Activated gamma-delta T cell treated with Interleukin-2 at 50 U/mL for 16 hours (primary cell): ENCODE measurements at regions not wholly inside any gene's neighbourhood (a gene's known extent, or its start where the extent isn't known, plus 50 kb on each side); places are given as distances from the start of the nearest gene placed in this dataset.

Source experiments
- DNase-seq: peaks from one replicate; pipeline ENCODE4 v3.0.0-alpha.2; 2020

DNA sequence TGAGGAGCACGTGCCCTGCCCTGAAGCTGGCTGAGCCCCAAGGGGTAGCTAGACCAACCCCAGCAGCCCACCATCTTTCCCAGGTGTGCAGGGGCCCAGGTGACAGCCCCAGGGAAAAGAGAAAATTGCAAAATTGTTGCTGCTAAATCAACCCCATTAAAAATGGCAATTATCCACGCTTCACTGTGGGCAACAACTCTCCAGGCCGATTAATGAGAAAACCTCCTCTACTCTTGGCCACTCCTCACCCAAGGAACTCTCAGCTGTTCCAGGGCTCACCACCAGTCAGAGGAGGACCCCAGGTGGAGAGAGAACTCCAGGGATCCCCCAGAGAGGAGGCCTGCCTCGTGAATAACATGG, 516.1 kb upstream of the MGMT start:
- DNase-seq = no peak

DNA sequence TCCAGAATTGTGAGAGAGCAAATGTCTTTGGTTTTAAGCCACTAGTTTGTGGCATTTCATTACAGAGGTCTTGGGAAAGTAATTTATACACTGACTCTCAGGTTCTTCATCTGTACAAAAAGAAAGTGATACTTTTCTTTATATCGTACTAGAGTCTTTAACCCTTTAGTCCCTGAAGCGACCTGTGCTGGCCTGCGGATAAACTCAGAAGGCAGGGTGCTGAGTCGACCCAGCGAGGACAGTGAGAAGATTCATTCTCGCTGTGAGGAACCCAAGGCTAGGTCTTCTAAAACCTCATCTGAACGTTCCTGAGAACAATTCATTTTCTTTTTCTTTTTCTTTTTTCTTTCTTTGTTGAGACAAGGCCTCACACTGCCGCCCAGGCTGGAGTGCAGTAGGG, 514.2 kb upstream of the MGMT start:
- no peak for DNase-seq

DNA sequence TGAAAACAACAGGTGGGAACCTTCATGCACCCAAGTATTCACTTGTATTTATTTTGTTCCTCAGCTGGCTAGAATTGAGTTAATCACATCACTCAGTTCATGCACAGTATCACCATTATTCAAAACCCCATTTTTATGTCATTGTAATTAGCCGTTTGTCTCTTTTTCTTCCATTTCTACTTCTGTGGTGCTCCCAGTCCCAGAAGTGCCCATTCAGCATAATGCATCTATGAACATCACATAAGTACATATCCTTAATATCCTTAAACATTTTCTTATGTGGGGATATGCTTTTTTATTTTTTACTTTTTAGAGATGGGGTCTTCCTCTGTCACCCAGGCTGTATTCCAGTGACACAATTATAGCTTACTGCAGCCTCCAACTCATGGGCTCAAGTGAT, 510.9 kb upstream of the MGMT start:
- DNase-seq = no peak

DNA sequence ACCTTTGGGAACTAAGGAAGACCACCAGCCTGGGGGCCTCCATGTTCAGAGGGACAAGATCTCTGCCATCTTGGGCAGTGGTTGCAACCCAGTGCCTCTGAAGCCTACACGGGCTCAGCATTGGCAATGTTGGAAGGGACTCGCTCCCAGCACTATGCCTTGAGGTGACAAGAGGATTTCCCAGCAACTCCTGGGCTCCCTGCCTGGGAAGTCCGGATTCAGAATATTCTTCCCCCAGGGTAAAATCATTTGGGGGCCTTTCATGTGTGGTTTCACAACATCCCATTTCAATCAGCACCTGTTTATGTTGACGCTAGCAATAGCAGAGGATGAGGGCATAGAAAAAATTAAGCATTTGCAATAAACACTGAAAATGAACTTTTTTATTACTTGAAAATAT, 509.8 kb upstream of the MGMT start:
- DNase-seq = no peak

DNA sequence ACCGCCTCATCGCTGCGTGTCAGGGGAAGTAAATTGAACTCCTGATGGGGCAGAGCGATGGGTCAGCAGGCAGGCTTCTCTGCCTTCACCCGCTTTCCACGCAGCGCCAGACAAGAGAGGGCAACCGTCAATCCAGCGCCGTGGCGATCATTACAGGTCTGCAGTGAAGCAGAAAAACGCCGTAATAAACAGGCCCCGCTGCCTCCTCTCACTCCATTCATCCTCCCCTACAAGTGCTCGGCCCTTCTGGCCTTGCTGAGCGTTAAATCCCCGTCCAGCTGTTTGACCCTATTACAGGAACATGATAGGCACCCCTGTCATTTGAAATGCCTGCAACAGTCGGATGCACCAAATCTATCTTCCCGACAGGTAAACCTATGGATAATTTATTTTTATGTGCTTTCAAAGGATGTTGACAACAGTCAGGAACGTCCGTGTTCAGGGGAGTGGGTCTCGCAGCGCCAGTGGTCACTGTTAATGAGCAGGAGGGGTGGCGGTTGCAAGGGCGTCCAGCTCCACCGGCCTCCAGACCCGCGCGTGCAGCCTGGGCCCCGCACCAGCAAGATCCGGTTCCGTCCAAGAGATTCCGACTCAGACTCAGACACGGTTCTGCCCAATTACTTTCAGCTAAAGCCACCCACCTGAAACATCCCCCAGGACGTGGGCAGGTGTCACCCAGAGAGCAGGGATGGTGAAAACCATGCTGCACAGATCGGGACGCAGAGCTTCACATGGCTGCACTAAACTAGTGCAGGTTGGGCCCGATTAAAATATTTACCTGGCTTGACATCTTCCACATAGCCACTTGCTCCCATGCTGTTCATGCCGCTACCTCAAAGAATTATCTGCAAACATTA, 508.0 kb upstream of the MGMT start:
- DNase-seq = no peak

DNA sequence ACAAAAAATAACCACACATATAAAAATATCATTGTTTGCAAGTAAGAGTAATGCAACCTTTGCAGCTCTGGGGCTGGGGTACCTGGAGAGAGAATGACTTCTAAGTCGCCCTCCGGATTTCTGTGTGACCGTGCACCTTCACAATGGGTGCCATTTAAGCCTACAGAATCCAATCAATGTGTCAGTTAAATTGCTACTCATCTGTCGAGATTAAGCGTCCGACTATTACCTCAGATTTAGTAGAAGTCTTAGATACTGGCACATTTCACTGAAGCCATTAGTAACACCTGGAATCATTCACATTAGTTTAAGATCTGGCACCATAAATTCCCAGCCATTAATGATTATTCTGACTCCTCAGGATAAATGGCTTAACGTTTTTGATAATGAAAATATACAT, 507.3 kb upstream of the MGMT start:
- DNase-seq = no peak

DNA sequence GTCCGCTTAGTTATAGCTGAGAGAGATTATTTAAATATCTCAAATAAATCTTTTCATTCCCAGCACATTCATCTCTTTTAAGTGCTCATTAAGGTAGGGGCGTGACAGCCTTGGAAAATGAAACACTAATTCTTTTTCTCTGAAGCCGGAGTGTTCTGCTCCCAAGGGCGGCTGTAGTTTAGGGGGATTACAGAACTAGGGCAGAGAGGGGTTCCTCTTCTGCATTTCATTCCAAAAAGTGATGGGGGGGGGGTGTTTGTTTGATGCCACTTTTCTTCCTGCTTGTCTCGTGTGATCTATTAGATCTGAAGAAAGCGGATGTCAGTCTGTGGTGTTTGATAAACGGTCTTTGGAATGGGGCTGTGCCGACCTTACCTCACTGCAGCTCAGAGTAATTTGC, 506.5 kb upstream of the MGMT start:
- no peak for DNase-seq

DNA sequence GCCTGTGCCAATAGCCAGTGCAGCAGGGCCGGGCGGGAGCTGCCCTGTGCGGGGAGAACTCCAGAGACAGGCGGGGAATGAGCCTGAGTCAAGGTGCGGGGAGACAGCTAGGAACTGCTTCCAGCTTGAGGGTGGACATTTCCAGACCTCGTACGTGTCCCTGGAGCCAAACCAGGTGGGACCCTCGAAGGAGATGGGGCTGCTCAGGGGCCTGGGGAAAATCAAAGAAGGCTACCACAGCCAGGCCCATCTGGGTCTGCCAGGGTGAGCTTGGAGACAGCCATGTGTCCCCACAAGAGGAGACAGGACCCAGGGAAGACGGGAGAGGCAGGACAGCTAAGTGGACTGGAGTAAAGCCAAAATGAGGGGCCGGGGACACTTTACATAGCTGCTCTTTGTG, 504.9 kb upstream of the MGMT start:
- DNase-seq = no peak

DNA sequence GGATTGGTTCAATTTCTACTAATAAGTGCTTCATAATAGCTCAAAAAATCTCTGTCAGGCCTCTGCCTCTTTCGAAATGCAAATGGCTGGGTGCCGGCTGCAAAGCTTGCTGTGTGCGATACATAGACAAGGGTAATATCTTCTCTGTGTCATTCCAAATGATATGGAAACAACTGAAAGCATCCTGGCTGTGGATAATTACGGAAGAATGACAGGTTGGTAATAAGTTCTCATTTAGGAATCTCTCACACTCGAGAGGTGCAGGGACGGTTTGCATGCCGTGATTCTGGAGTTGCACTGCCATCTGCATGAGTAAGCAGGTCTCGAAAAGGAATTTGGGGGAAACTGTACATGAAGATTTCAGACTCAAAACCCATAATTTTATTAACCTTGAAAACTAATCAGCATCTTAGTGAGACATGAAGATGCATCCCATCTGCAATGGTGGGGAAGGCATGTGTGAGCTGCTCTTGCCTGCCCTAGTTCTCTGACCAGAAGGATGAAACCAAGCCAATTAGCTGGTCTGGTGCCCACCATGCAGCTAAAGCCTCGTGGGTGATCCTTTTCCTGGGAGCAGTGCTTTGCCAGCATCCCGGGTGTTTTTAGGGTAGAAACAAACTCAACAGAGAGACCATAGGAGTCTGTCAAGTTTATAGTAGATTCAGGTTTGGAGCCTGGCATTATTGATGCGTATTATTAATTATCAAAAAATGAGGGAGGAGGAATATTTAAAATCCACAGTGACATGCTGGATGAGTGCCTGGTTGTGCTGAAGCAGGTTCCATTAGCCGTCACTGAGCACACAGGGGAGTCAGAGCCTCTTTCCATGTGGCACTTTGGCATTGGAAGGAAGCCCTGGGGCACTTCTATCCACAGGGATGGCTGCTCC, 503.6 kb upstream of the MGMT start:
- DNase-seq = no peak

DNA sequence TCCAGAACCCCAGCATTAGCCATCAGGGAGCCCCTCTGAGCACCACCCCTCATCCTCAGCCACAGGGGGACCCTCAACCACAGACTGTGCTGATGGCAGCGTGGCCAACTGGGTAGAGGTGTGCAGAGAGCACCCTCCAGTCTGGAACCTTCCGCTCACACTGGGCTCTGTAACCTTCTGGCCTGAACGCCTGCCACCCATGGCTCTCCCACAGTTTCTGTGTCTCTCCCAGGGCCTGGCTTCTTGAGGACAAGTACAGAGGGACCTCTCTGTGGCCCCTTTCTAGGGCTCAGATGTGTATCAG, 503.0 kb upstream of the MGMT start:
- no peak for DNase-seq

DNA sequence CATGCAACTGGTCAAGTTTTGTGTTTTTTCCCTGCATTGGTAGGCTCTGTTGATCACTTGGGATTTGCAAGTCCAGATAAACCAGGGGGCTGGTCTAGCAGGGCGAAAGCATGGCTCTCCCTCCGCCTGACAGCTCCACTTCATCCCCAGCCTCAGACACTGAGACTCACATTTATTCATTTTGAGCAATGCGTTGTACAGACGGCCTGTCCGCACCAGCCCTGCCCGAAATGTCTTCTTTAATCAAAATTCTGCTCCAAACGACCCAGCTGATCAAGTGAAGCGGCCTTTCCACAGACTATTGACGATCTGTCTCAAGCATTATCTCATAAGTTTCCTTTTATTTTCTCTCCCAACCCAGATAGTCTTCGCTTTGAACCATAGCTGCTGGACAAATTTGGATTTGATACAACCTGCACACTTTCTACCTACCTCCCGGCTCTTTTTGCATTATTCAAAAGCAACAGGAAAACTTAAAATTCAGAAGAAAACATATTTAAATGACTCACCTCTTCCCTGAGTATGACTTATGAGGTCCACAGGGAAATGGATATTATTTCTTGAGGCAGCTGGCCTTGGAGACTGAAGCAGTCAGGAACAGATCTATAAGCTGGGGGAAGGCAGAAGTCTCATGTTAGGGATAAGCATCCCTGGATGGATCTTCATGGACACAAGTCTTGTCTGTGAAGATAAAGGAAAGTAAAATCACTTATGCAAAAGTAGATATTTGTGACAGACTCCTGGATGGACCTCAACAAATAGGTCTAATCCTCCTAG, 498.9 kb upstream of the MGMT start:
- DNase-seq = no peak

DNA sequence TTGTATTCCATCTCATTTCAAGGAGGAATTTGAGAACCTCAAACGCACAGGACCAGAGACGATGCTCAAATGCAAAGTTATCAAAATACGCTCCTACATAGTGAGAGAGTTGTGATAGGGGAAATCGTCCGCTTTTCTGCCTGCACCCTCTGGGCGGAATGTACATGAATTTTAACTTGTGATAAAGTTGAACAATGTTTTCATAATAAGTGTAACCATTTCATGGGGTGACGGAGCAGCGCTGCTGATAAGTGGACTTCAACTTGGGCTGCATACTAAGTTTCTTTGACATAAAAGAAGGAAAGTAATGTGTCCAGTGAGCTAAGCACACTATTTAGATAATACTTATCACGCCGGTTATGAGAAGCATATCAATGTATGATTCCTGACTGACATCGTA, 497.5 kb upstream of the MGMT start:
- no peak for DNase-seq

DNA sequence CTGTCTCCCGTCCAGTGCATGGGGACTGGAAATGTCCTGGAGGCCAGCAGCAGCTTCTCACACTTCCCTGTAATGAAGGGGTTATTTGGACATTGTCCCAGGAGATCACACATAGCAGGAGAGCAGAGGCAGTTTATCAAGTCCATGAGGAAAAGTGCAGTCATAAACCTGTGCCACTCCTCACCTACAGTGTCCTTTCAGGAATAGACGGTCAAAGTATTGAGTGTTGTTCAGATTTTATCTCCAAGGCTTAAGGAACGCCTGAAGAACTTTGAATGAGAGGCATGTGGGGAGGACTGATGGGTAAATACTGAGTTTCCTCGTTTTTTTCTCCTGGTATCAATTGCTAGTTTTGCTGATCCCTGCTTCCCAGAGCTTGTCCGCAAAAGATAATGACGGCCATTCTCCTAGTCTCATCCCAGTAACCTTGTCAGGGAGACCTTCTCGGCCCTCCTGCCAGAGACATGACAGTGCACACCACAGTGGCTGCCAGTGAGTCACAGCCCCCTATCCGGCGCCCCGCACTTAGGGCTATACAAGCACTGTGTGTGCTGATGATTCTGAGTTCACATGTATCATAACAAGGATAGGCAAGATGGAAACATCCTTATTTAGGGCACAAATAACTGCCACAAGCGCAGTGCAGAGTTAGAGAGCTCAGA, 495.5 kb upstream of the MGMT start:
- DNase-seq = no peak

DNA sequence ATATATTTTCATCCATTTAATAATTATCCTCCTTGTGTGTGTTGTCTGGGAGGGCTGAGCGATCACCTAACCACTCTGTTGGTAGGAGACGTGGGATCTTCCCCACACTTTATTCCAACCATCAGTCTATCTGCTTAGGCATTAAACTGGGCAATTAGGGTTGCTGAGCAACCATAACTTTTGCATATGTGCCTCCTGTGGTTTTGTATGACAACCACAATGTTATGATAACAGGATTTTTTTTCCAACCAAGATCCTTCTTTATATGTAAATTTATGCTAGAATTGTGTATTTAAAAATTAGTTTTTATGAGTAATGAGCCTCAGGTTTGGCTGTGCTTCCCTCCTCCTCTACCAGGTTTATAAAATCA, 495.0 kb upstream of the MGMT start:
- no peak for DNase-seq

DNA sequence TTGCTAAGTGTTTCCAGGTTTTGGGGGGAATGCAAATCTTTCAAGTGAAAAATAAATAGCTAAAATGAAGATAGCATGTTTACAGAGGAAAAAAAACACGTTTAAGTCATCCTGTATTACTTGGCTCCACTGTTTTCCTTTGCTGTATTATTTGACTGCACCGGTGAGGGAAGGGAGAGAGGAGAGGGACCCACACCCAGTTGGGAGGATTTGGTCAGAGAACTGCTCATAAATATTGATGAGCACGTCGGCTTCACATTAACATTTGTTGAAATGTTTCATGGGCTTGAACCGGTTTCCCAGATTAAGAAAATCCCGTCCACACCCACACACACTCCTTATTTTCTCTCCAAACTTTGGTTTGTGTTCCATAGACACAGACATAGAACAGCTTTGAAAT, 493.8 kb upstream of the MGMT start:
- DNase-seq = no peak

DNA sequence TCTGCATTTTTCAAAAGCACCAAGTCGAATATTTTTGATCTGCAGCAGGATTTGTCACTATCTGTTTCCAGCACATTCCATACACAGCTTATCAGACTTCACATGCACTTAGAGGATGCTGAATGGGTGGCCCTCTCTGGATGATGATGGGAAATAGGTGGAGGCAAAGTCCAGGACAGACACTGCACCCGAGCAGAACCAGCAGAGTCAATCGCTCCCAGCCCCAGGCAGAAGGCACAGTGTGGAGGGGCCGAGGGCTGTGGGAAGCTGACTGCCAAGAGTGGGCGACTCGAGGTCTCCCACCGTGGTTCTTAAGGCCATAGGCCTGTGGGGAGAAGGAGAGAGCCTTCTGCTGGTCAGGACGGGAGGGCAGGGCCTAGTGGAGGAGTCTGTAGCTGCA, 490.2 kb upstream of the MGMT start:
- DNase-seq = no peak

DNA sequence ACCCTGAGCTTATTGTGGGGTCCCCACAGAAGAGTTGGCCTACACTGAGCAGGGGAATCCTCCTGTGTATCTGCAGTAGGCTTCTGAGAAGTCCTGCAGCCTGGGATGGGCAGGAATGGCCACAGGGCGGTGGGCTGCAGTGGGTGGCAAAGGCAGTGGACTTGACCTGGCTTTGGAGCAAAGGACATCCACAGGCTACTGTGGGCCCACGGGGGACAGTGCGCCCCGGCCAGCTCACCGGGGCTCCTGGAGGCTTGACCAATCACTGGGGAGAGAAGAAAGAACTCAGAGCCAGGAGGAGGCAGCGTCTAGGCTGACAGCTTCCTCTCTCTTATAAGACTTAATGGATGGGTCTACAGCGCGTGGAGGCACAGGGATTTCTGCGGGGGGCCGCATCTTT, 488.8 kb upstream of the MGMT start:
- no peak for DNase-seq

DNA sequence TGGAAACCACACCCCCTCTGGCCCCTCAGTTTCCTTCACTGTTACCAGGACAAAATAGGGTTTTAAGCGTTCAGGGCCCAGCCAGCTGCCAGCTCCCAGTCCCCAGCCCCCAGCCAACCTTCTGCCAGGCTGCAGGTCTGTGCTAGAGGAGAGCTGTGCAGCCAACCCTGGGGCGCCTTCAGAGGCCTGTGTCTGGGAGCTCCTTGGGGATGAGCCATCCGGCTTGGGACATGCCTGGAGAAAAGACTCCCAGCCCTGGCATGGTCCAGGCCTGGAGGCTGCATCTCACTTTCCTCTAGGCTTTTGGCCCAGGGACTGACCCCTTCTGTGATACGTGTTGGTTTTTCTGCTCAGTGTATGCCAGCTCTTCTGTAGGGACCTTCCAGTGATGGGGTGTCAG, 487.6 kb upstream of the MGMT start:
- no peak for DNase-seq

DNA sequence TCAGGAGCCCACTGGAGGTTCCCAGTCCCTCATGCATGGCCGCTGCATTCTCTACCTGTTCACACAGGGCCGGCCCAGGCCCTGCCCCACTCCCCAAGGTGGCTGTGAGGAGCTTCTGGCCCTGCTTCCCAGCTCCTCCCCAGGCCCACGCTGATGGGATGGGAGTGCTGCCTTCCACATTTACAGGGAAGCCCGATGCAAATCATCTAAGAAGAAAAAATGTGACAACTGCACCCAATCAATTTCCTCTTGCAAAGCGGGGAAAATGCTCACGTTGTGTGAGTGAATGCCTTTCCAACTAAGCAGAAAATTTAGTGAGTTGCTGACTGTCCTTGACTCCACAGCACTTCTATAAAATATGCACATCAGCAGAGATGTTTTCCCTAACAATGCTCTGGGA, 485.8 kb upstream of the MGMT start:
- DNase-seq = no peak

DNA sequence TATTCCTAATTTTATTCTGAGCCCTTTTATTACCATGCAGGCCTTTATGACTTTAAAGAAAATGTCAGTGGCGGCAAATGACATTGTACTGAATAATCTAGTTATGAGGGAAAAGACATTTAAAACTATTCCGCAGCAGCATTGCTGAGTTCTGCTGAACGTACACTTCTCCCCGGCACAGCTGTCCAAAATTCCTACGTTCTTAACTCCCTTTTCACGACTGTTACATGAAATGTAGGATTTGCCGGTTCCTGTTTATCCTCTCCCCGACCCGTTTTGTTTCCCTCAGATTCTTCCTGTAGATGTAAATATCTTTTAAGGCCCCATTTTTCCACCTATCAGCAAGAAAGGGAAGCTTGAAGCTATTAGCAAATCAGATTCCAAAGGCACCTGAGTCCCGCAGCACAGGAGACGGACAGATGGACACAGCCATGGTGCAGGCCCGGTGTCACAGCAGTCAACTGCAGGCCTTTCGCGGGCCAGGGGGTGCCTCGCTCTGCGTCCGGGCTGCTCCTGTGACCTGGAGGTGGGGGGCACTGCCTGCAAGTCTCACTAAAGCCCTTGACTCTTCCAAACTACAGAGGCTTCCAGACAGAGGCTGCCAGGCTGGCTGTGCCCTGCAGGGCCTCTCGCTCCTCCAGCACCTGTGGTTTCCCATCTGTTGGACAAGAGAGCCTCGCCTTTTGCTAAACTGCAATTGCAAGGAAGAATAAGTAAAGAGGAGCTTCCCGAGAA, 485.0 kb upstream of the MGMT start:
- no peak for DNase-seq

DNA sequence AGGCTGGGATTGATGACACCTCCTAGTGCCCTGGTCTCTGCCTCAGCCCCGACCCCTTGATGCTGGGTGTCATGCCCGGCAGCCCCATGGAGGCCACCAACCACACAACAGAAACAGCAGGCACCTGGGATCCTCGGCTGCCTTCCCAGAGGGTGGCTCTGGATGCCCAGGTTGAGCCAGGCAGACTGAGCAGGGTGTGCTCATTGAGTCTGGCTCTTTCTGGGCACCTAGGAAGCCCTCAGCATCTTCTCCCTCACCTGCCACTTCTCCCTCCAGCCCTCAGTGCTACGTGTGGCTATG, 484.5 kb upstream of the MGMT start:
- DNase-seq = no peak

DNA sequence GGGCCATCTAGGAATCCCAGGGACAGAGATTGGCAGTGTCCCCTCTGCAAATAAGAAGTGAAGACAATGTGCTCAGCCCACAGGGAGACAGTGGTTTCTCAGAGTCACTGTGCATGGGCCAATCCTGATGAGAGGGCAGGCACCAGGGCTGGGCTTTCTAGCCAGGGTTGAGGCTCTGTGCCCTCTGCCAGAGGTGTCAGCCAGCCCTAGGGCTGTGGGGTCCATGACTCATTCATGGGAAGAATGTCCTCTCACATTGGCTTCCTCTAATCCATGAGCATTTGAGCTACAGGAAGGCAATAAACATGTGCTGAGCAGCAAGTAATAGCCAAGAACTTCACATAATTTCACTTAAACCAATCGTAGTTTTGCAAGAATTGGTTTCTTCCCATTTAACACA, 482.0 kb upstream of the MGMT start:
- no peak for DNase-seq

DNA sequence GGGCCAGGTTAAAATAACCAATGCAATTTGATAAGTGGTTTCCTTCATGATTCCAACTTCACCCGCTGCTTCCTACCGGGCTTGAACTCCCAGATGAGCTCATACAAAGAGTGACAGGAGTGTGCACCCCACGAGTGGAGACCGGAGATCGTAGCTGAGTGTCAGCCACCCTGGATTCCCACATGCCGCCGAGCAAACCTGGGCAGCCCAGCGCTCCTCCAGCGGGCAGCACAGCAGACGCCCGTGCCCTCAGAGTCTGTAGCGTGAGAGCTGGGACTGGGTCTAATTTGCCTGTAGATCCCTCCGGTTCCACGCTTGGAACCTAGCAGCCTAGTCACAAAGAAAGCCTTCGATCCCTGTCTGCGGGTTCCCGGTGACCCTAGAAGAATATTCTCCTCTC, 476.1 kb upstream of the MGMT start:
- DNase-seq = no peak
